Fibroblast of lung (primary cell): ENCODE measurements at regions not wholly inside any gene's neighbourhood (a gene's known extent, or its start where the extent isn't known, plus 50 kb on each side); places are given as distances from the start of the nearest gene placed in this dataset.

Experiments used
- DNase-seq, 2 donors: peaks; one replicate each; pipeline versions ENCODE4 v3.0.0 to v3.0.0-alpha.2; 2010; ENCODE audit warnings: low read depth in 2 of 2
- H2AFZ ChIP-seq: 2 replicates; pipeline ENCODE4 v1.5.1; 2012; ENCODE audit warnings: low read length, control low read depth, inconsistent platforms
- H3K27ac ChIP-seq: 2 replicates; pipeline ENCODE4 v1.5.1; 2011; ENCODE audit warnings: low read length, control low read depth; ENCODE audit not compliant: insufficient read depth
- H3K27me3 ChIP-seq: 2 replicates; pipeline ENCODE4 v1.5.1; 2011; ENCODE audit warnings: mild to moderate bottlenecking, low read length; ENCODE audit not compliant: control insufficient read depth, insufficient read depth
- H3K36me3 ChIP-seq: 2 replicates; pipeline ENCODE4 v1.5.1; 2011; ENCODE audit warnings: low read length; ENCODE audit not compliant: control insufficient read depth, insufficient read depth
- H3K4me1 ChIP-seq: 2 replicates; pipeline ENCODE4 v1.5.1; 2011; ENCODE audit warnings: low read length; ENCODE audit not compliant: control insufficient read depth, insufficient read depth; ENCODE audit errors: extremely low read depth
- H3K4me2 ChIP-seq: 2 replicates; pipeline ENCODE4 v1.5.1; 2011; ENCODE audit warnings: low read length, control low read depth; ENCODE audit not compliant: insufficient read depth; ENCODE audit errors: extremely low read depth
- H3K4me3 ChIP-seq, 4 experiments: fragments of 200-600 bp in 1 of 4; sonication (generic) in 1 of 4; replicated peaks in 1 of 4; 2 replicates each; pipeline ENCODE4 v1.5.1; 2011 to 2016; ENCODE audit warnings: low read length in 4 of 4, low read depth in 3 of 4, mild to moderate bottlenecking in 3 of 4, control low read depth in 2 of 4, inconsistent platforms in 1 of 4, mixed read lengths in 1 of 4; ENCODE audit not compliant: insufficient read depth in 1 of 4; ENCODE audit errors: control extremely low read depth in 1 of 4
- H3K79me2 ChIP-seq: 2 replicates; pipeline ENCODE4 v1.5.1; 2012; ENCODE audit warnings: mild to moderate bottlenecking, low read length, inconsistent platforms; ENCODE audit not compliant: control insufficient read depth, insufficient read depth
- H3K9ac ChIP-seq: 2 replicates; pipeline ENCODE4 v1.5.1; 2011; ENCODE audit warnings: mild to moderate bottlenecking, low read length, control low read depth; ENCODE audit not compliant: insufficient read depth
- H3K9me3 ChIP-seq: 2 replicates; pipeline ENCODE4 v1.5.1; 2012; ENCODE audit warnings: low read depth, low read length; ENCODE audit not compliant: control insufficient read depth, insufficient read depth
- H4K20me1 ChIP-seq: 2 replicates; pipeline ENCODE4 v1.5.1; 2011; ENCODE audit warnings: low read length; ENCODE audit not compliant: control insufficient read depth, insufficient read depth; ENCODE audit errors: extremely low read depth
- CTCF ChIP-seq, 2 donors: IDR thresholded peaks in 1 of 2; conservative IDR thresholded peaks in 1 of 2; 1 replicate in 1 of 2; 2 replicates in 1 of 2; pipeline ENCODE4 v1.5.1; 2011 to 2012; ENCODE audit warnings: low read length in 2 of 2, control low read depth in 1 of 2, inconsistent platforms in 1 of 2, low read depth in 1 of 2, mild to moderate bottlenecking in 1 of 2
- EZH2 ChIP-seq: IDR thresholded peaks from 2 replicates; pipeline ENCODE4 v1.5.1; 2012; ENCODE audit warnings: low read length, control low read depth, mild to moderate bottlenecking; ENCODE audit errors: missing control alignments

GRCh38 chr2:160870729-160871465 lies 289.3 kb upstream of the TANK start:
- H3K27me3 ChIP-seq = no peaks in the 10 kb centered on the region
- H3K9ac ChIP-seq = no peak overlapping the region
- no peak for TF ChIP-seq EZH2
- no peak for TF ChIP-seq CTCF (conservative IDR thresholded peaks at IDR 0.05 in 1 of 2, IDR thresholded peaks at IDR 0.05 in 1 of 2; ENCODE audit: low read depth in 1 of 2, low read length in 2 of 2)
- no peak overlapping the region for H3K4me3 ChIP-seq
- peak; percentile 8 to 55 for DNase-seq
- peak overlapping the region; percentile 48 for H3K27ac ChIP-seq
- peak overlapping the region; percentile 25 for H2AFZ ChIP-seq
- peaks cover 10% of the 10 kb centered on the region for H3K4me1 ChIP-seq
- peak overlapping the region; percentile 36 for H3K4me2 ChIP-seq
- no peaks in the 10 kb centered on the region for H3K36me3 ChIP-seq
- H4K20me1 ChIP-seq = no peaks in the 10 kb centered on the region
- no peaks in the 10 kb centered on the region for H3K79me2 ChIP-seq
- H3K9me3 ChIP-seq = no peaks in the 10 kb centered on the region

- Histone ChIP-seq H3K27ac (no peak overlapping the region), H3K4me2 (no peak overlapping the region), H2AFZ (no peak overlapping the region), H3K9ac (no peak overlapping the region), H3K36me3 (no peaks in the 10 kb centered on the region), H3K79me2 (no peaks in the 10 kb centered on the region), H3K27me3 (no peaks in the 10 kb centered on the region), H3K4me3 (no peak overlapping the region), H3K4me1 (peaks cover 10% of the 10 kb centered on the region), H3K9me3 (no peaks in the 10 kb centered on the region), H4K20me1 (no peaks in the 10 kb centered on the region)
- TF ChIP-seq EZH2 (no peak), CTCF (conservative IDR thresholded peaks at IDR 0.05 in 1 of 2, IDR thresholded peaks at IDR 0.05 in 1 of 2; ENCODE audit: low read depth in 1 of 2, low read length in 2 of 2) (no peak)
- DNase-seq = no peak
Measured at GRCh38 chr2:160871953-160872352, 288.3 kb upstream of the TANK start.

GRCh38 chr2:160876029-160876428 lies 284.2 kb upstream of the TANK start:
- DNase-seq = no peak

More at GRCh38 chr2:160876029-160876428, 284.2 kb upstream of the TANK start:
- Histone ChIP-seq H3K79me2 (no peaks in the 10 kb centered on the region), H3K9me3 (no peaks in the 10 kb centered on the region), H3K27ac (no peak overlapping the region), H3K4me3 (no peak overlapping the region), H2AFZ (no peak overlapping the region), H3K4me2 (no peak overlapping the region), H3K9ac (no peak overlapping the region), H4K20me1 (no peaks in the 10 kb centered on the region), H3K36me3 (no peaks in the 10 kb centered on the region), H3K27me3 (no peaks in the 10 kb centered on the region), H3K4me1 (no peaks in the 10 kb centered on the region)
- TF ChIP-seq CTCF (conservative IDR thresholded peaks at IDR 0.05 in 1 of 2, IDR thresholded peaks at IDR 0.05 in 1 of 2; ENCODE audit: low read depth in 1 of 2, low read length in 2 of 2) = no peak
- TF ChIP-seq EZH2 = no peak
